Right lobe of liver (tissue), 6 donors: ENCODE measurements at regions not wholly inside any gene's neighbourhood (a gene's known extent, or its start where the extent isn't known, plus 50 kb on each side); places are given as distances from the start of the nearest gene placed in this dataset.

ENCODE experiments used
- ATAC-seq, 4 donors: fragments of 200-7000 bp; cut with Tn5 transposase; one replicate each; pipeline ENCODE4 v1.9.1; 2020; ENCODE audit warnings: mild to moderate bottlenecking in 4 of 4, moderate library complexity in 4 of 4
- DNase-seq, 3 donors: peaks; one replicate each; pipeline ENCODE4 v3.0.0-alpha.2; 2020
- H3K27ac ChIP-seq, 3 donors: fragments of 200-600 bp; one replicate each; pipeline ENCODE4 v1.8.0; 2022
- H3K27me3 ChIP-seq, 2 donors: fragments of 200-600 bp; one replicate each; pipeline ENCODE4 v1.8.0; 2022
- H3K36me3 ChIP-seq, 4 donors: fragments of 200-600 bp; sonication (generic) in 1 of 4; one replicate each; pipeline versions ENCODE4 v1.5.1 to v1.8.0; 2017 to 2022; ENCODE audit warnings: control low read depth in 1 of 4
- H3K4me1 ChIP-seq, 4 donors: fragments of 200-600 bp; sonication (generic) in 1 of 4; one replicate each; pipeline versions ENCODE4 v1.5.1 to v1.8.0; 2017 to 2022; ENCODE audit warnings: control low read depth in 1 of 4
- H3K4me3 ChIP-seq, 3 donors: fragments of 200-600 bp; one replicate each; pipeline ENCODE4 v1.8.0; 2022
- H3K9me3 ChIP-seq, 4 donors: fragments of 200-600 bp; sonication (generic) in 1 of 4; one replicate each; pipeline versions ENCODE4 v1.5.1 to v1.8.0; 2017 to 2022; ENCODE audit warnings: control low read depth in 1 of 4
- POLR2A ChIP-seq: fragments of 450-650 bp; IDR thresholded peaks from one replicate; pipeline ENCODE4 v1.6.1; 2017; ENCODE audit warnings: antibody characterized with exemption, mild to moderate bottlenecking
- WGBS: methylation state at CpG from one replicate; pipeline ENCODE4 v1.1.6; 2018; ENCODE audit warnings: low coverage, low lambda C conversion rate; ENCODE audit not compliant: insufficient coverage; ENCODE audit errors: missing lambda C conversion rate; 5-methylcytosine and 5-hydroxymethylcytosine counted together
- intact Hi-C, 2 donors: fragments of 100-400 bp; cut with DNase I; formaldehyde crosslinking; loops; one replicate each; pipeline versions ENCODE4 v1.11.2 to v1.14.1; 2022
- TF ChIP-seq, protein P1 (sequence below), 4 donors: fragments of 200-600 bp in 3 of 4; fragments of 450-650 bp in 1 of 4; IDR thresholded peaks; one replicate each; pipeline versions ENCODE4 v1.5.1 to v1.8.0; 2016 to 2022; ENCODE audit warnings: antibody characterized with exemption in 4 of 4, mild to moderate bottlenecking in 2 of 4
- donor health status: DM: no; HTN: yes; CAD: no.
- donor health status: DM: no; HTN: no; CAD: no.
- donor health status: DM: no; HTN: no; CAD: no.
- donor health status: DM: no; HTN: yes; CAD: no.
- donor health status: DM: no; HTN: yes; CAD: no.

GRCh38 chr13:94859811-94860210 is 147.5 kb upstream of the SOX21 start:
- Histone ChIP-seq H3K9me3 (no peaks in the 10 kb centered on the region), H3K36me3 (no peaks in the 10 kb centered on the region), H3K4me3 (no peak overlapping the region), H3K4me1 (no peaks in the 10 kb centered on the region), H3K27ac (no peak overlapping the region), H3K27me3 (no peaks in the 10 kb centered on the region)
- TF ChIP-seq, protein P1, sequence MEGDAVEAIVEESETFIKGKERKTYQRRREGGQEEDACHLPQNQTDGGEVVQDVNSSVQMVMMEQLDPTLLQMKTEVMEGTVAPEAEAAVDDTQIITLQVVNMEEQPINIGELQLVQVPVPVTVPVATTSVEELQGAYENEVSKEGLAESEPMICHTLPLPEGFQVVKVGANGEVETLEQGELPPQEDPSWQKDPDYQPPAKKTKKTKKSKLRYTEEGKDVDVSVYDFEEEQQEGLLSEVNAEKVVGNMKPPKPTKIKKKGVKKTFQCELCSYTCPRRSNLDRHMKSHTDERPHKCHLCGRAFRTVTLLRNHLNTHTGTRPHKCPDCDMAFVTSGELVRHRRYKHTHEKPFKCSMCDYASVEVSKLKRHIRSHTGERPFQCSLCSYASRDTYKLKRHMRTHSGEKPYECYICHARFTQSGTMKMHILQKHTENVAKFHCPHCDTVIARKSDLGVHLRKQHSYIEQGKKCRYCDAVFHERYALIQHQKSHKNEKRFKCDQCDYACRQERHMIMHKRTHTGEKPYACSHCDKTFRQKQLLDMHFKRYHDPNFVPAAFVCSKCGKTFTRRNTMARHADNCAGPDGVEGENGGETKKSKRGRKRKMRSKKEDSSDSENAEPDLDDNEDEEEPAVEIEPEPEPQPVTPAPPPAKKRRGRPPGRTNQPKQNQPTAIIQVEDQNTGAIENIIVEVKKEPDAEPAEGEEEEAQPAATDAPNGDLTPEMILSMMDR (IDR thresholded peaks at IDR 0.05) = no peak
- no peak for TF ChIP-seq POLR2A
- no peak for ATAC-seq
- intact Hi-C loops = no loop called here
- 12% methylated on average over 2 of the region's 2 CpGs for WGBS
- no peak for DNase-seq

DNA sequence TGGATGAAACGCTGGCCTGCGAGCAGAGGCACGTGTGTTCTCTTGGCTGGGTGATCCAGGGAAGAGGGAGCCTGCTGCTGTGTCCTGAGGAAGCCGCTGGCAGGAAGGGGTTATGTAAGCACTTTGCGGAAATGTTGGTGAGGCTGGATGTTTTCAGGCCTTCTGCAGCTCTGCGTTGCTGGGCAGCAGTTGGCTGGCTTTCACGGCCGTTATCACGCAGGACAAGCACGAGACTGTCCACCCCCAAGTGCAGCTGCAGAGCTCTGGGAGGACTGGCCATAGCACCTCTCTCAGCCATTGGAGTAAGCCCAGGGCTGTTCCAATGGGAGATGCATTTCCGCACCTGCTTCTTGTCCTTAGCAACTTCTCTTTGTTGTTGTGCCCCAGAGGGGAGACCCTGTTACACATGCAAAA is 146.9 kb upstream of the SOX21 start:
- intact Hi-C loops = no loop called here
- Histone ChIP-seq H3K9me3 (no peaks in the 10 kb centered on the region), H3K4me3 (no peak overlapping the region), H3K4me1 (no peaks in the 10 kb centered on the region), H3K36me3 (no peaks in the 10 kb centered on the region), H3K27ac (no peak overlapping the region), H3K27me3 (no peaks in the 10 kb centered on the region)
- 22% methylated on average over 4 of the region's 11 CpGs for WGBS
- peak; percentile 37 to 66 (median 62) for DNase-seq
- TF ChIP-seq POLR2A = no peak
- TF ChIP-seq, protein P1 (IDR thresholded peaks at IDR 0.05) = no peak
- peak; percentile 78 to 86 (median 82) for ATAC-seq

DNA sequence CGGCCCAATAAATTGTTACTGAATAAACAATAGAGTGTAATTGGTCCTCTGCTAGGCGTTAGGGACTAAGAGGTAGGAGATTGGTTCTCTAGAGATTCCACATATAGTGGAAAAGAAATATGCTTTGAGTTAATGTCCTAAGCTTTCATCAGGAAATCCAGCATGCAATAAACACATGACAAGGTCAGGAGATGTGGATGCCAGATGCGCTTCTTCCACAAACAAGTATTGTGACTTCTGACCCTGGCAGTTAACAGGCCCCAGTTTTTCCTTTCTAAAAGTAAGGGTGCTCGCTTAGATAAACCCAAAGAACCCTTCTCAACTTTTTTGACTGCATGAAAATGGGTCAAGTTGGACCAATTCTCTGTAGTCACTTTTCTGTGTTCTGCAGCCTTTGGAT is 146.5 kb upstream of the SOX21 start:
- no peak for DNase-seq
- 56% methylated on average over 4 of the region's 4 CpGs for WGBS

DNA sequence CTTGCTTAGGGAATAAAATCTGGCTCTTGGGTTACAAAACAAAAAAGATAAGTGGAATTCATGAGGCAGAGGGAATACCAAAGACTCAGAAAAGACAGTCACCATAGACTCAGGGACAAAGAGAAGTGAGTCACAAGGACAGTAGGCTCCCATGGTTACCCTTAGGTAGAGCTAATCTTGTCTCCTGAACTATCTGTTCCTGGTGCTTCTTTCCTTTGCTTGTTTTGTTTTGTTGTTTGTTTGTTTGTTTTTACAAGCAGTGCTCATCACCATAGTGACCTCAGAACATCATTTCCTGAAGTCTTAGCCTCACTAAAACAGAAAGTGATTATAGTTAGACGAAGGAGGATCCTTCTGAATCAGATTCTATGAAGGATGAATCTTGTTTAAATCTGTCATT is 142.3 kb upstream of the SOX21 start:
- DNase-seq = no peak
- no peak overlapping the region for H3K27ac ChIP-seq
- H3K4me1 ChIP-seq = no peaks in the 10 kb centered on the region
- H3K36me3 ChIP-seq = no peaks in the 10 kb centered on the region
- H3K27me3 ChIP-seq = no peaks in the 10 kb centered on the region
- intact Hi-C loops = no loop called here
- TF ChIP-seq, protein P1 (IDR thresholded peaks at IDR 0.05) = no peak
- TF ChIP-seq POLR2A = no peak
- ATAC-seq = no peak
- no peaks in the 10 kb centered on the region for H3K9me3 ChIP-seq
- WGBS = 70% methylated on average over 1 of the region's 1 CpG
- H3K4me3 ChIP-seq = no peak overlapping the region

More for the DNA sequence above, 146.5 kb upstream of the SOX21 start:
- Histone ChIP-seq H3K36me3 (no peaks in the 10 kb centered on the region), H3K27me3 (no peaks in the 10 kb centered on the region), H3K4me1 (no peaks in the 10 kb centered on the region), H3K27ac (no peak overlapping the region), H3K4me3 (no peak overlapping the region), H3K9me3 (no peaks in the 10 kb centered on the region)
- intact Hi-C loops = no loop called here
- no peak for TF ChIP-seq POLR2A
- TF ChIP-seq, protein P1 (IDR thresholded peaks at IDR 0.05) = no peak
- no peak for ATAC-seq

GRCh38 chr13:94851576-94851975 is 139.2 kb upstream of the SOX21 start:
- DNase-seq (no peak), ATAC-seq (no peak)
- Histone ChIP-seq H3K4me3 (no peak overlapping the region), H3K4me1 (no peaks in the 10 kb centered on the region), H3K9me3 (no peaks in the 10 kb centered on the region), H3K36me3 (no peaks in the 10 kb centered on the region), H3K27me3 (no peaks in the 10 kb centered on the region), H3K27ac (no peak overlapping the region)
- intact Hi-C loops = no loop called here
- WGBS = 70% methylated on average over 1 of the region's 1 CpG
- TF ChIP-seq, protein P1 (IDR thresholded peaks at IDR 0.05) = no peak
- TF ChIP-seq POLR2A = no peak
